ENCODE measurements at regions not wholly inside any gene's neighbourhood (a gene's known extent, or its start where the extent isn't known, plus 50 kb on each side); places are given as distances from the start of the nearest gene placed in this dataset.

DNA sequence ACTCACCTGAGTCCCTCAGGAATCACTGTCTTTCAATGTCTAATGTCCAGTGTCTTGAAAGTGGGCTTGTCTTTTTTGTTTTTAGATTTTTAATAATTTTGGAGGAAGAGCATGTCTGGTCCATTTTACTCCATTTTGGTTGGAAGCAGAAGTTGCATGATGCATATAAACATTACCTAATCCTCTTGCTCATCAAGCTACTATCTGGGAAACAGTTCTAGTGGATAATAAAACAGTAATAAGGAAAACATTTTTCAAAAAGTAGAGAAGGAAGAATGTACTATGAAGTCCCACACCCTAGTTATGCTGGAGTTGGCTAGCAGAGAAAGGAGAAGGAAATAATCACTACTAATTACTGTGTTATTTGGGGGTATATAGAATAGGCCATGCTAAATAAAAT, 263.7 kb downstream of the ETAA1 start:
- no peaks in the 10 kb centered on the region for H3K27me3 ChIP-seq (ENCODE audit: insufficient read depth)
- no peaks in the 10 kb centered on the region for H3K4me1 ChIP-seq (ENCODE audit: insufficient read depth)
- DNase-seq (ENCODE audit: low spot score) (no peak), ATAC-seq (no peak)
- H3K4me1 Mint-ChIP-seq = no peaks in the 10 kb centered on the region
- peaks cover 12% of the 10 kb centered on the region; the same call in 1 of the 2 replicates for H3K9me2 ChIP-seq (ENCODE audit: insufficient read depth)
- no peak overlapping the region for H3K4me3 Mint-ChIP-seq
- no peak overlapping the region for H3K27ac ChIP-seq (ENCODE audit: low read depth)
- H3K9me3 Mint-ChIP-seq = peaks cover 4% of the 10 kb centered on the region; the same call in 2 of the 3 replicates
- TF ChIP-seq EZH2phosphoT487 (IDR thresholded peaks at IDR 0.05; ENCODE audit: unreplicated experiment) = no peak
- TF ChIP-seq, protein P1, sequence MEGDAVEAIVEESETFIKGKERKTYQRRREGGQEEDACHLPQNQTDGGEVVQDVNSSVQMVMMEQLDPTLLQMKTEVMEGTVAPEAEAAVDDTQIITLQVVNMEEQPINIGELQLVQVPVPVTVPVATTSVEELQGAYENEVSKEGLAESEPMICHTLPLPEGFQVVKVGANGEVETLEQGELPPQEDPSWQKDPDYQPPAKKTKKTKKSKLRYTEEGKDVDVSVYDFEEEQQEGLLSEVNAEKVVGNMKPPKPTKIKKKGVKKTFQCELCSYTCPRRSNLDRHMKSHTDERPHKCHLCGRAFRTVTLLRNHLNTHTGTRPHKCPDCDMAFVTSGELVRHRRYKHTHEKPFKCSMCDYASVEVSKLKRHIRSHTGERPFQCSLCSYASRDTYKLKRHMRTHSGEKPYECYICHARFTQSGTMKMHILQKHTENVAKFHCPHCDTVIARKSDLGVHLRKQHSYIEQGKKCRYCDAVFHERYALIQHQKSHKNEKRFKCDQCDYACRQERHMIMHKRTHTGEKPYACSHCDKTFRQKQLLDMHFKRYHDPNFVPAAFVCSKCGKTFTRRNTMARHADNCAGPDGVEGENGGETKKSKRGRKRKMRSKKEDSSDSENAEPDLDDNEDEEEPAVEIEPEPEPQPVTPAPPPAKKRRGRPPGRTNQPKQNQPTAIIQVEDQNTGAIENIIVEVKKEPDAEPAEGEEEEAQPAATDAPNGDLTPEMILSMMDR (conservative IDR thresholded peaks at IDR 0.05; ENCODE audit: low read depth in 2 of 2) = no peak
- TF ChIP-seq, protein P2, sequence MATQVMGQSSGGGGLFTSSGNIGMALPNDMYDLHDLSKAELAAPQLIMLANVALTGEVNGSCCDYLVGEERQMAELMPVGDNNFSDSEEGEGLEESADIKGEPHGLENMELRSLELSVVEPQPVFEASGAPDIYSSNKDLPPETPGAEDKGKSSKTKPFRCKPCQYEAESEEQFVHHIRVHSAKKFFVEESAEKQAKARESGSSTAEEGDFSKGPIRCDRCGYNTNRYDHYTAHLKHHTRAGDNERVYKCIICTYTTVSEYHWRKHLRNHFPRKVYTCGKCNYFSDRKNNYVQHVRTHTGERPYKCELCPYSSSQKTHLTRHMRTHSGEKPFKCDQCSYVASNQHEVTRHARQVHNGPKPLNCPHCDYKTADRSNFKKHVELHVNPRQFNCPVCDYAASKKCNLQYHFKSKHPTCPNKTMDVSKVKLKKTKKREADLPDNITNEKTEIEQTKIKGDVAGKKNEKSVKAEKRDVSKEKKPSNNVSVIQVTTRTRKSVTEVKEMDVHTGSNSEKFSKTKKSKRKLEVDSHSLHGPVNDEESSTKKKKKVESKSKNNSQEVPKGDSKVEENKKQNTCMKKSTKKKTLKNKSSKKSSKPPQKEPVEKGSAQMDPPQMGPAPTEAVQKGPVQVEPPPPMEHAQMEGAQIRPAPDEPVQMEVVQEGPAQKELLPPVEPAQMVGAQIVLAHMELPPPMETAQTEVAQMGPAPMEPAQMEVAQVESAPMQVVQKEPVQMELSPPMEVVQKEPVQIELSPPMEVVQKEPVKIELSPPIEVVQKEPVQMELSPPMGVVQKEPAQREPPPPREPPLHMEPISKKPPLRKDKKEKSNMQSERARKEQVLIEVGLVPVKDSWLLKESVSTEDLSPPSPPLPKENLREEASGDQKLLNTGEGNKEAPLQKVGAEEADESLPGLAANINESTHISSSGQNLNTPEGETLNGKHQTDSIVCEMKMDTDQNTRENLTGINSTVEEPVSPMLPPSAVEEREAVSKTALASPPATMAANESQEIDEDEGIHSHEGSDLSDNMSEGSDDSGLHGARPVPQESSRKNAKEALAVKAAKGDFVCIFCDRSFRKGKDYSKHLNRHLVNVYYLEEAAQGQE (IDR thresholded peaks at IDR 0.05; ENCODE audit: unreplicated experiment) = no peak
- TF ChIP-seq, protein P3, sequence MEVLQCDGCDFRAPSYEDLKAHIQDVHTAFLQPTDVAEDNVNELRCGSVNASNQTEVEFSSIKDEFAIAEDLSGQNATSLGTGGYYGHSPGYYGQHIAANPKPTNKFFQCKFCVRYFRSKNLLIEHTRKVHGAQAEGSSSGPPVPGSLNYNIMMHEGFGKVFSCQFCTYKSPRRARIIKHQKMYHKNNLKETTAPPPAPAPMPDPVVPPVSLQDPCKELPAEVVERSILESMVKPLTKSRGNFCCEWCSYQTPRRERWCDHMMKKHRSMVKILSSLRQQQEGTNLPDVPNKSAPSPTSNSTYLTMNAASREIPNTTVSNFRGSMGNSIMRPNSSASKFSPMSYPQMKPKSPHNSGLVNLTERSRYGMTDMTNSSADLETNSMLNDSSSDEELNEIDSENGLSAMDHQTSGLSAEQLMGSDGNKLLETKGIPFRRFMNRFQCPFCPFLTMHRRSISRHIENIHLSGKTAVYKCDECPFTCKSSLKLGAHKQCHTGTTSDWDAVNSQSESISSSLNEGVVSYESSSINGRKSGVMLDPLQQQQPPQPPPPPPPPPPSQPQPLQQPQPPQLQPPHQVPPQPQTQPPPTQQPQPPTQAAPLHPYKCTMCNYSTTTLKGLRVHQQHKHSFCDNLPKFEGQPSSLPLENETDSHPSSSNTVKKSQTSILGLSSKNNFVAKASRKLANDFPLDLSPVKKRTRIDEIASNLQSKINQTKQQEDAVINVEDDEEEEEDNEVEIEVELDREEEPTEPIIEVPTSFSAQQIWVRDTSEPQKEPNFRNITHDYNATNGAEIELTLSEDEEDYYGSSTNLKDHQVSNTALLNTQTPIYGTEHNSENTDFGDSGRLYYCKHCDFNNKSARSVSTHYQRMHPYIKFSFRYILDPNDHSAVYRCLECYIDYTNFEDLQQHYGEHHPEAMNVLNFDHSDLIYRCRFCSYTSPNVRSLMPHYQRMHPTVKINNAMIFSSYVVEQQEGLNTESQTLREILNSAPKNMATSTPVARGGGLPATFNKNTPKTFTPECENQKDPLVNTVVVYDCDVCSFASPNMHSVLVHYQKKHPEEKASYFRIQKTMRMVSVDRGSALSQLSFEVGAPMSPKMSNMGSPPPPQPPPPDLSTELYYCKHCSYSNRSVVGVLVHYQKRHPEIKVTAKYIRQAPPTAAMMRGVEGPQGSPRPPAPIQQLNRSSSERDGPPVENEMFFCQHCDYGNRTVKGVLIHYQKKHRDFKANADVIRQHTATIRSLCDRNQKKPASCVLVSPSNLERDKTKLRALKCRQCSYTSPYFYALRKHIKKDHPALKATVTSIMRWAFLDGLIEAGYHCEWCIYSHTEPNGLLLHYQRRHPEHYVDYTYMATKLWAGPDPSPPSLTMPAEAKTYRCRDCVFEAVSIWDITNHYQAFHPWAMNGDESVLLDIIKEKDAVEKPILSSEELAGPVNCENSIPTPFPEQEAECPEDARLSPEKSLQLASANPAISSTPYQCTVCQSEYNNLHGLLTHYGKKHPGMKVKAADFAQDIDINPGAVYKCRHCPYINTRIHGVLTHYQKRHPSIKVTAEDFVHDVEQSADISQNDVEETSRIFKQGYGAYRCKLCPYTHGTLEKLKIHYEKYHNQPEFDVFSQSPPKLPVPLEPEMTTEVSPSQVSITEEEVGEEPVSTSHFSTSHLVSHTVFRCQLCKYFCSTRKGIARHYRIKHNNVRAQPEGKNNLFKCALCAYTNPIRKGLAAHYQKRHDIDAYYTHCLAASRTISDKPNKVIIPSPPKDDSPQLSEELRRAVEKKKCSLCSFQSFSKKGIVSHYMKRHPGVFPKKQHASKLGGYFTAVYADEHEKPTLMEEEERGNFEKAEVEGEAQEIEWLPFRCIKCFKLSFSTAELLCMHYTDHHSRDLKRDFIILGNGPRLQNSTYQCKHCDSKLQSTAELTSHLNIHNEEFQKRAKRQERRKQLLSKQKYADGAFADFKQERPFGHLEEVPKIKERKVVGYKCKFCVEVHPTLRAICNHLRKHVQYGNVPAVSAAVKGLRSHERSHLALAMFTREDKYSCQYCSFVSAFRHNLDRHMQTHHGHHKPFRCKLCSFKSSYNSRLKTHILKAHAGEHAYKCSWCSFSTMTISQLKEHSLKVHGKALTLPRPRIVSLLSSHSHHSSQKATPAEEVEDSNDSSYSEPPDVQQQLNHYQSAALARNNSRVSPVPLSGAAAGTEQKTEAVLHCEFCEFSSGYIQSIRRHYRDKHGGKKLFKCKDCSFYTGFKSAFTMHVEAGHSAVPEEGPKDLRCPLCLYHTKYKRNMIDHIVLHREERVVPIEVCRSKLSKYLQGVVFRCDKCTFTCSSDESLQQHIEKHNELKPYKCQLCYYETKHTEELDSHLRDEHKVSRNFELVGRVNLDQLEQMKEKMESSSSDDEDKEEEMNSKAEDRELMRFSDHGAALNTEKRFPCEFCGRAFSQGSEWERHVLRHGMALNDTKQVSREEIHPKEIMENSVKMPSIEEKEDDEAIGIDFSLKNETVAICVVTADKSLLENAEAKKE (CRISPR knock-in tag; IDR thresholded peaks at IDR 0.05) = no peak
- no peak overlapping the region for H3K4me3 ChIP-seq
- H3K79me2 ChIP-seq (replicated peaks; ENCODE audit: insufficient read depth) = no peaks in the 10 kb centered on the region
- H3K27me3 Mint-ChIP-seq (ENCODE audit: insufficient read depth, low read depth, poor library complexity) = no peaks in the 10 kb centered on the region
- H4K20me1 ChIP-seq (replicated peaks; ENCODE audit: insufficient read depth) = no peaks in the 10 kb centered on the region; the same call in 1 of the 2 replicates
- H3F3A ChIP-seq (replicated peaks; ENCODE audit: low read depth) = no peaks in the 10 kb centered on the region
- no peak overlapping the region for H2AFZ ChIP-seq
- no peak overlapping the region for H3K27ac Mint-ChIP-seq
- no peak overlapping the region for H3K4me2 ChIP-seq
- no peaks in the 10 kb centered on the region for H3K36me3 ChIP-seq (ENCODE audit: insufficient read depth)
- no peaks in the 10 kb centered on the region for H3K36me3 Mint-ChIP-seq (ENCODE audit: low read depth)
